AG09309 (cell line): ENCODE measurements at regions not wholly inside any gene's neighbourhood (a gene's known extent, or its start where the extent isn't known, plus 50 kb on each side); places are given as distances from the start of the nearest gene placed in this dataset.

Experiments used
- DNase-seq: peaks from one replicate; pipeline ENCODE4 v3.0.0-alpha.2; 2010; ENCODE audit warnings: low read depth
- H3K4me3 ChIP-seq: 2 replicates; pipeline ENCODE4 v1.5.1; 2011; ENCODE audit warnings: mild to moderate bottlenecking, low read depth, low read length, moderate library complexity; ENCODE audit not compliant: control insufficient read depth
- CTCF ChIP-seq: IDR thresholded peaks from 2 replicates; pipeline ENCODE4 v1.5.1; 2011; ENCODE audit warnings: mild to moderate bottlenecking, low read depth, low read length, inconsistent platforms; ENCODE audit not compliant: insufficient read depth, control insufficient read depth; ENCODE audit errors: missing control alignments

GRCh38 chr2:12196495-12196894 is 450.1 kb downstream of the LPIN1 start:
- DNase-seq = peak; percentile 46
- TF ChIP-seq CTCF = no peak

DNA sequence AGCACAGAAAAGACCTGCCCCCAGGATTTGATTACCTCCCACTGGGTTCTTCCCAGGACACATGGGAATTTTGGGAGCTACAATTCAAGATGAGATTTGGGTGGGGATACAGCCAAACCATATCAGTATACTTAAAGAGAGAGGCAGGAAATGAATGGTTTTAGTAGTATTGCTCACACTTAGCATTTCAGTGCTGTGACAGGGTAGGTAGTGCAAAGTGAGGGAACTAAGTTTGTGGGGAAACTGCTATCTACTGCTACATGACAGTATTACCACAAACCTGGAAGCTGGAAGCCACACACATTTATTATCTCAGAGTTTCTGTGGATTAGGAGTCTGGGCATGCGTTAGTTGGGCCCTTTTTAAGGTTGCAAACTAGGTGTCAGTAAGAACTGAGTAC is 450.7 kb downstream of the LPIN1 start:
- TF ChIP-seq CTCF = no peak
- no peak overlapping the region for H3K4me3 ChIP-seq
- no peak for DNase-seq

More at GRCh38 chr2:12196495-12196894, 450.1 kb downstream of the LPIN1 start:
- no peak overlapping the region for H3K4me3 ChIP-seq

DNA sequence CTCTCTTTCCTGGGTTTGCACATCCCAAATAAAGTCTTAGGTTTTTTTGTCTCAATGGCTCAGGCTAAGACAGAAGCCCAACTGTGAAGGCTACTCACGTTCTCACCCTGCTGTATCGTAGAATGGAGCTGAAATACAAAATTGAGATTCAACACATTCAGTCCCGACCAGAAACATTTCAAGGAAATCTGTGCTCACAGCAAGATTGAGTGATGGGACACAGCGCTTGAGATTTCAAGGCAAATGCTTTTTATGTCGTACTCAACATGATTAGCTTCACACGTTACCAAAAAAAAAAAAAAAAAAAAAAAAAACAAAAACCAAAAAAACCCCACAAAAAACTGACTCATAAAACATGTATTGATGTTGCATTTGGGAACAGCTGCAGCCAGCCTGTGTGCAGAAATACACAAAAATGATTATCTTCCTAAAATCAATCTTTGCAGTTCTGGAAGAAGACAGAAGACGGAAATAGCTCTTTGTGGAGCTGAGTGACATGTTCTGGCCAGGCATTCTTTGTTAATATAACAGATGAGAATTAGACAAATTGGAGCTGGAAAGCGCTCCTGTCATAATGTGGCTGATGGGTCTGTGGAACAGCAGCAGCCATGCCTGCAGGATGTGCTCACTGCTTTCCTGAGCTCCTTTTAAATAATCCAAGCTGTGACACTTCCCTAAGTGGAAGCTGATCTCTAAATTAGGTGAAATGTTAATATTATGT is 453.2 kb downstream of the LPIN1 start:
- no peak for DNase-seq
- H3K4me3 ChIP-seq = no peak overlapping the region
- TF ChIP-seq CTCF = no peak

GRCh38 chr2:12201369-12201768 is 454.9 kb downstream of the LPIN1 start:
- no peak for TF ChIP-seq CTCF
- no peak for DNase-seq
- H3K4me3 ChIP-seq = no peak overlapping the region

DNA sequence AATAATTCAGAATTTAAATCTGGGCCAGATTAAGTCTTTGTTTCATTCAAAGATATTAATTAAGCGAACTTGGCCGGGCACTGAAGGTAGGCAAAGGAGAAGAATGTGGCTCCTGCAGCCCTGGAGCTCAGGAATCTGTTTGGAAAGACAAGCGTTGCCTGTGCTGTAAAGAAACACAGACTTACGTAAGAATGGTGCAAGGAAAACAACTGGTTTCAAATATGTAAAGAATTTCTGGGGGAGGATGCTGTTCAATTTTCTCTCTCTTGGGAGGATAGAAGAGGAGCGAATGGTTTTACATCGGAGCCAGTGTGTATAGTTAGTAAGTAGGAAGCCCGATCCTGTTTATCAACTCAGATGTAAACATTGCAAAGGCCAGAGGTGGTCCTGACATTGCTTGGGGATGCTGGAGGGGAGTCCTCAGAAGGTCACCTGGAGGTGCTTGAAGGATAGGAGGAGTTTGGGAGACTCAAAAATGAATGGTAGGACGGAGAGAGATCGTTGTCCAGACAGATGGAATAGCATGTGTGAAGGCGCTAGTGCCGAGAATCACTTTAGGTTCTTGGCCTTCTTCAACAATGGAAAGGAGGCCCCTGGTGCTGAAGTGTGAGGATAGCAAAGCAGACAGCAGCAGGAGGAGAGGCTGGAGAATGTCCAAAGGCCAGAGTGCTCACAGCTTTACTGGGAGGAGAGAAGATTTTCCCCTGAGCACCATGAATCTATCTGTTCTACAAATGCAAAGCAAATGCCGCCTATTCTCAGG is 456.1 kb downstream of the LPIN1 start:
- TF ChIP-seq CTCF = no peak
- no peak for DNase-seq
- no peak overlapping the region for H3K4me3 ChIP-seq

- no peak for TF ChIP-seq CTCF
- no peak for DNase-seq
- H3K4me3 ChIP-seq = no peak overlapping the region
These were observed 457.1 kb downstream of the LPIN1 start for GRCh38 chr2:12203528-12203927.
